Adipocyte (in vitro differentiated cells): ENCODE measurements at regions not wholly inside any gene's neighbourhood (a gene's known extent, or its start where the extent isn't known, plus 50 kb on each side); places are given as distances from the start of the nearest gene placed in this dataset.

Experiments used
- DNase-seq: peaks from one replicate; pipeline ENCODE4 v3.0.0-alpha.2; 2015; ENCODE audit warnings: low read depth
- H3K27me3 ChIP-seq: replicated peaks from 2 replicates; pipeline ENCODE4 v1.7.0; 2013; ENCODE audit warnings: mild to moderate bottlenecking, low read length, moderate library complexity; ENCODE audit not compliant: control insufficient read depth, insufficient read depth
- H3K36me3 ChIP-seq: 2 replicates; pipeline ENCODE4 v1.7.0; 2013; ENCODE audit warnings: low read length, mild to moderate bottlenecking, moderate library complexity; ENCODE audit not compliant: control insufficient read depth, insufficient read depth, severe bottlenecking
- H3K4me1 ChIP-seq: 2 replicates; pipeline ENCODE4 v1.7.0; 2013; ENCODE audit warnings: mild to moderate bottlenecking, low read length, moderate library complexity; ENCODE audit not compliant: control insufficient read depth, insufficient read depth
- H3K4me3 ChIP-seq: 2 replicates; pipeline ENCODE4 v1.7.0; 2013; ENCODE audit warnings: mild to moderate bottlenecking, low read length, moderate library complexity
- H3K9ac ChIP-seq: 2 replicates; pipeline ENCODE4 v1.7.0; 2013; ENCODE audit warnings: mild to moderate bottlenecking, low read length, moderate library complexity
- H3K9me3 ChIP-seq: 2 replicates; pipeline ENCODE4 v1.7.0; 2013; ENCODE audit warnings: mild to moderate bottlenecking, low read length, moderate library complexity; ENCODE audit not compliant: control insufficient read depth

- peaks cover 17% of the 10 kb centered on the region for H3K27me3 ChIP-seq
Observed at GRCh38 chr16:5619304-5619703, 521.7 kb upstream of the EEF2KMT start.

DNA sequence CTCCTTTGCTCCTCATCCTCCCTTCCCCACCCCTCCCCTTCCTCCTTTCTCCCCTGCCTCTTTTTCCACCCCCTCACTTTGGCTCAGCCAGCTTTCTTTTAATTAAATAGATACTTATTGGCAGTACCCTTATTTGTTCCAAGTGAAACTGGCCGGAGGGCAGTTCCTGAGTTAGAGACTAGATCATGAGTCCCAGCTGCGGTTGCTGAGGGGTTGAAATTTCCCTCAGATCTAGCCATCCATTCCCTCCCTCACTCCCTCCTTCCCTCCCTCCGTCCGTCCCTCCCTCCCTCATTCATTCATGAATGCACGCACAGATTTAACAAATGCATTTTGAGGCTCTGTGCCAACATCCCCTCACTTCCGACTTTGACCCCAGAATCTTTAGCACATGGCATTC lies 519.2 kb upstream of the EEF2KMT start:
- DNase-seq = no peak
- H3K27me3 ChIP-seq = peaks cover 22% of the 10 kb centered on the region
- no peaks in the 10 kb centered on the region for H3K36me3 ChIP-seq
- no peak overlapping the region for H3K4me3 ChIP-seq
- H3K4me1 ChIP-seq = no peaks in the 10 kb centered on the region
- H3K9ac ChIP-seq = no peak overlapping the region
- no peaks in the 10 kb centered on the region for H3K9me3 ChIP-seq

More at GRCh38 chr16:5619304-5619703, 521.7 kb upstream of the EEF2KMT start:
- H3K4me1 ChIP-seq = no peaks in the 10 kb centered on the region
- H3K36me3 ChIP-seq = no peaks in the 10 kb centered on the region
- no peak overlapping the region for H3K4me3 ChIP-seq
- no peak overlapping the region for H3K9ac ChIP-seq
- no peak for DNase-seq
- no peaks in the 10 kb centered on the region for H3K9me3 ChIP-seq

GRCh38 chr16:5615868-5616642 lies 518.5 kb upstream of the EEF2KMT start:
- Histone ChIP-seq H3K4me1 (no peaks in the 10 kb centered on the region), H3K4me3 (no peak overlapping the region), H3K9me3 (no peaks in the 10 kb centered on the region), H3K27me3 (peaks cover 22% of the 10 kb centered on the region), H3K36me3 (no peaks in the 10 kb centered on the region), H3K9ac (no peak overlapping the region)
- DNase-seq = peak; percentile 3

DNA sequence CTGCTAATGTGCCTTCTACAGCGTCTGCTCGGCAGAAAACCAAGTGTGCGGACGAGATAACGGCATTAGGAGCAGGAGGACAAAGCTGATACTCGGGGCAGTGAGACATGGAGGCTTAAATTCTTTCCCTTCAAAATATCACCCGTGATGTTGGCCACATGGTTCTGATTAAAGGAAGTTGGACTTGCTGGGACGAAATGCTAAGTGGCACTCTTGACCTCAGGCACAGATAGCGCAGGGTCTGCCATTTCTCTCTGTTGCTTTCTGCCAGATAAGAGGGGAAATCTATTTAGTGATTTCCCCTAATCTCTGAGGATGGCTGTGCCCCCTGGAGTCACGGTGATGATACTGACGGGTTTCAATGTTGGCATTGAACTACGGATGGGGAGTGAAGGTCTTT lies 509.6 kb upstream of the EEF2KMT start:
- H3K9me3 ChIP-seq = no peaks in the 10 kb centered on the region
- no peak overlapping the region for H3K9ac ChIP-seq
- no peak overlapping the region for H3K4me3 ChIP-seq
- H3K4me1 ChIP-seq = no peaks in the 10 kb centered on the region
- H3K36me3 ChIP-seq = no peaks in the 10 kb centered on the region
- H3K27me3 ChIP-seq = peaks cover 4% of the 10 kb centered on the region
- no peak for DNase-seq

- Histone ChIP-seq H3K36me3 (no peaks in the 10 kb centered on the region), H3K4me3 (no peak overlapping the region), H3K9me3 (no peaks in the 10 kb centered on the region), H3K27me3 (peaks cover 4% of the 10 kb centered on the region), H3K9ac (no peak overlapping the region), H3K4me1 (no peaks in the 10 kb centered on the region)
- DNase-seq = no peak
Observed at GRCh38 chr16:5605404-5605803, 507.8 kb upstream of the EEF2KMT start.

- DNase-seq = no peak
- H3K36me3 ChIP-seq = no peaks in the 10 kb centered on the region
- H3K27me3 ChIP-seq = peaks cover 4% of the 10 kb centered on the region
- H3K9me3 ChIP-seq = no peaks in the 10 kb centered on the region
- no peak overlapping the region for H3K9ac ChIP-seq
- H3K4me1 ChIP-seq = no peaks in the 10 kb centered on the region
- H3K4me3 ChIP-seq = no peak overlapping the region
Observed at GRCh38 chr16:5604770-5605169, 507.2 kb upstream of the EEF2KMT start.

- Histone ChIP-seq H3K9me3 (no peaks in the 10 kb centered on the region), H3K27me3 (peaks cover 4% of the 10 kb centered on the region), H3K4me1 (no peaks in the 10 kb centered on the region), H3K9ac (no peak overlapping the region), H3K36me3 (no peaks in the 10 kb centered on the region), H3K4me3 (no peak overlapping the region)
- no peak for DNase-seq
Observed at GRCh38 chr16:5603836-5604235, 506.2 kb upstream of the EEF2KMT start.

GRCh38 chr16:5601957-5602356 lies 504.4 kb upstream of the EEF2KMT start:
- Histone ChIP-seq H3K4me1 (no peaks in the 10 kb centered on the region), H3K9ac (no peak overlapping the region), H3K4me3 (no peak overlapping the region), H3K36me3 (no peaks in the 10 kb centered on the region), H3K27me3 (peaks cover 4% of the 10 kb centered on the region), H3K9me3 (no peaks in the 10 kb centered on the region)
- DNase-seq = no peak

- no peak for DNase-seq
- Histone ChIP-seq H3K36me3 (no peaks in the 10 kb centered on the region), H3K4me3 (no peak overlapping the region), H3K9ac (no peak overlapping the region), H3K4me1 (no peaks in the 10 kb centered on the region), H3K27me3 (no peaks in the 10 kb centered on the region), H3K9me3 (peaks cover 9% of the 10 kb centered on the region)
Observed at GRCh38 chr16:5598793-5599192, 501.2 kb upstream of the EEF2KMT start.

- DNase-seq = no peak
- H3K4me3 ChIP-seq = no peak overlapping the region
- H3K9me3 ChIP-seq = peaks cover 9% of the 10 kb centered on the region
- H3K9ac ChIP-seq = no peak overlapping the region
- no peaks in the 10 kb centered on the region for H3K4me1 ChIP-seq
- H3K27me3 ChIP-seq = no peaks in the 10 kb centered on the region
- no peaks in the 10 kb centered on the region for H3K36me3 ChIP-seq
Observed at GRCh38 chr16:5595849-5596248, 498.3 kb upstream of the EEF2KMT start.

DNA sequence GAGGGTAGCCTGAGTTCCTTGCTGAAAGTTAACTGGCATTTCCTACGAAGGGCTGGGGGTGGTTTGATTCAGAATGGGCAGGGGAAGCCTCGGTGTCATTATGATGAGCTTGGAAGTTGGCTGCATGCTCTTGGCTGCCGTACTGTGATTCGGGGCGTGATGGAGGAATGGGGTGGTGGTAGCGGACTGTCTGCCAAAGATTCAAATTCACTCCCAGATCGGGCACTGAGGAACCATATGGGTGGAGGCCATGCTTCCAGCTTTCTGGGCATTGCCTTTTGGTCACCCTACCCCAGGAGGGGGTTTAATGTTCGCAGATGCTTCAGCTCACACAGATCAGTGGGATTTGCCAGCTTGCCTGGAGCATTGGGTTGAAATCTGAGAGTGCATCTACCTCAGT lies 492.8 kb upstream of the EEF2KMT start:
- peaks cover 2% of the 10 kb centered on the region for H3K9me3 ChIP-seq
- H3K4me3 ChIP-seq = no peak overlapping the region
- no peaks in the 10 kb centered on the region for H3K27me3 ChIP-seq
- no peaks in the 10 kb centered on the region for H3K36me3 ChIP-seq
- H3K9ac ChIP-seq = no peak overlapping the region
- no peaks in the 10 kb centered on the region for H3K4me1 ChIP-seq
- DNase-seq = no peak
